SK-N-SH treated with all-trans-retinoic acid at 6 μM for 48 hours (cell line): ENCODE measurements at regions not wholly inside any gene's neighbourhood (a gene's known extent, or its start where the extent isn't known, plus 50 kb on each side); places are given as distances from the start of the nearest gene placed in this dataset.

Source experiments
- ATAC-seq: fragments of 200-7000 bp; cut with Tn5 transposase; 3 replicates; pipeline ENCODE4 v1.9.1; 2020; ENCODE audit warnings: mild to moderate bottlenecking, moderate library complexity
- ARNTL ChIP-seq: fragments of 450-650 bp; formaldehyde crosslinking; IDR thresholded peaks from 2 replicates; pipeline ENCODE4 v1.5.0; 2020; ENCODE audit warnings: low read depth, mild to moderate bottlenecking, moderate library complexity, borderline replicate concordance
- BACH2 ChIP-seq: fragments of 250-450 bp; sonication (Bioruptor Pico); IDR thresholded peaks from 2 replicates; pipeline ENCODE4 v1.9.0; 2021; ENCODE audit warnings: mild to moderate bottlenecking, borderline replicate concordance
- CREB5 ChIP-seq: fragments of 250-450 bp; sonication (Bioruptor Pico); IDR thresholded peaks from 2 replicates; pipeline ENCODE4 v1.5.1; 2020; ENCODE audit warnings: low read depth, mild to moderate bottlenecking, moderate library complexity
- CSDC2 ChIP-seq: fragments of 250-450 bp; sonication (Bioruptor Pico); IDR thresholded peaks from 2 replicates; pipeline ENCODE4 v1.5.0; 2020; ENCODE audit warnings: mild to moderate bottlenecking, moderate library complexity
- CSRNP3 ChIP-seq: fragments of 250-450 bp; sonication (Bioruptor Pico); IDR thresholded peaks from 2 replicates; pipeline ENCODE4 v1.5.1; 2021; ENCODE audit warnings: mild to moderate bottlenecking, moderate library complexity
- ESRRG ChIP-seq: fragments of 250-450 bp; sonication (Bioruptor Pico); IDR thresholded peaks from 2 replicates; pipeline ENCODE4 v1.6.1; 2021; ENCODE audit warnings: mild to moderate bottlenecking
- GLIS3 ChIP-seq: fragments of 250-450 bp; sonication (Bioruptor Pico); IDR thresholded peaks from 2 replicates; pipeline ENCODE4 v1.5.0; 2020; ENCODE audit warnings: mild to moderate bottlenecking, moderate library complexity
- ISL1 ChIP-seq: fragments of 250-450 bp; sonication (Bioruptor Pico); IDR thresholded peaks from 2 replicates; pipeline ENCODE4 v2.1.2; 2022; ENCODE audit warnings: mild to moderate bottlenecking, moderate library complexity
- OSR1 ChIP-seq: fragments of 250-450 bp; sonication (Bioruptor Pico); IDR thresholded peaks from 2 replicates; pipeline ENCODE4 v1.8.0; 2022; ENCODE audit warnings: moderate library complexity, mild to moderate bottlenecking, inconsistent platforms
- PATZ1 ChIP-seq: fragments of 250-450 bp; sonication (Bioruptor Pico); IDR thresholded peaks from 2 replicates; pipeline ENCODE4 v1.8.0; 2020; ENCODE audit warnings: mild to moderate bottlenecking, moderate library complexity, borderline replicate concordance
- POU6F1 ChIP-seq: fragments of 250-450 bp; sonication (Bioruptor Pico); IDR thresholded peaks from 2 replicates; pipeline ENCODE4 v1.8.0; 2021; ENCODE audit warnings: low read depth, mild to moderate bottlenecking, moderate library complexity, borderline replicate concordance
- PPARA ChIP-seq: fragments of 250-450 bp; sonication (Bioruptor Pico); IDR thresholded peaks from 2 replicates; pipeline ENCODE4 v1.5.0; 2020; ENCODE audit warnings: mild to moderate bottlenecking, borderline replicate concordance
- RARB ChIP-seq: fragments of 250-450 bp; sonication (Bioruptor Pico); IDR thresholded peaks from 2 replicates; pipeline ENCODE4 v1.8.0; 2021; ENCODE audit warnings: mild to moderate bottlenecking, moderate library complexity
- SNAI2 ChIP-seq: fragments of 250-450 bp; sonication (Bioruptor Pico); IDR thresholded peaks from 2 replicates; pipeline ENCODE4 v1.5.0; 2020; ENCODE audit warnings: mild to moderate bottlenecking, moderate library complexity
- TCF4 ChIP-seq: fragments of 250-450 bp; sonication (Bioruptor Pico); IDR thresholded peaks from 2 replicates; pipeline ENCODE4 v1.8.0; 2021; ENCODE audit warnings: mild to moderate bottlenecking, moderate library complexity, borderline replicate concordance
- TSHZ2 ChIP-seq: fragments of 250-450 bp; sonication (Bioruptor Pico); IDR thresholded peaks from 2 replicates; pipeline ENCODE4 v1.5.0; 2020; ENCODE audit warnings: mild to moderate bottlenecking, moderate library complexity
- ZC3H10 ChIP-seq: fragments of 250-450 bp; sonication (Bioruptor Pico); IDR thresholded peaks from 2 replicates; pipeline ENCODE4 v1.5.1; 2021; ENCODE audit warnings: mild to moderate bottlenecking, moderate library complexity
- ZFP3 ChIP-seq: fragments of 250-450 bp; sonication (Bioruptor Pico); IDR thresholded peaks from 2 replicates; pipeline ENCODE4 v1.5.0; 2020; ENCODE audit warnings: mild to moderate bottlenecking, moderate library complexity
- ZFP30 ChIP-seq: fragments of 450-650 bp; formaldehyde crosslinking; IDR thresholded peaks from 2 replicates; pipeline ENCODE4 v1.5.0; 2022; ENCODE audit warnings: mild to moderate bottlenecking, moderate library complexity
- ZNF565 ChIP-seq: fragments of 450-650 bp; formaldehyde crosslinking; conservative IDR thresholded peaks from 2 replicates; pipeline ENCODE4 v1.5.0; 2020; ENCODE audit warnings: low read depth, mild to moderate bottlenecking, moderate library complexity
- ZNF70 ChIP-seq: fragments of 450-650 bp; formaldehyde crosslinking; IDR thresholded peaks from 2 replicates; pipeline ENCODE4 v1.5.0; 2020; ENCODE audit warnings: mild to moderate bottlenecking, moderate library complexity
- ZNF8 ChIP-seq: fragments of 450-650 bp; formaldehyde crosslinking; IDR thresholded peaks from 2 replicates; pipeline ENCODE4 v1.5.0; 2020; ENCODE audit warnings: mild to moderate bottlenecking, moderate library complexity

GRCh38 chr11:104432981-104433380 is 269.0 kb upstream of the PDGFD start:
- no peak for ATAC-seq
- TF ChIP-seq TCF4 (no peak), GLIS3 (no peak), SNAI2 (no peak), CSDC2 (no peak), ESRRG (CRISPR knock-in tag) (no peak), ZC3H10 (CRISPR knock-in tag) (no peak), CREB5 (CRISPR knock-in tag) (no peak), PPARA (no peak), POU6F1 (no peak), OSR1 (CRISPR knock-in tag) (no peak), PATZ1 (CRISPR knock-in tag) (no peak), ZNF8 (CRISPR knock-in tag) (no peak), RARB (CRISPR knock-in tag) (no peak), ZFP3 (CRISPR knock-in tag) (no peak), TSHZ2 (no peak), ZNF565 (CRISPR knock-in tag) (no peak), CSRNP3 (no peak), ZNF70 (CRISPR knock-in tag) (no peak), BACH2 (CRISPR knock-in tag) (no peak)

- no peak for ATAC-seq
- TF ChIP-seq TSHZ2: no peak
Observed at GRCh38 chr11:104432526-104432925, 268.6 kb upstream of the PDGFD start.

- no peak for TF ChIP-seq OSR1 (CRISPR knock-in tag)
- no peak for TF ChIP-seq ZFP30 (CRISPR knock-in tag)
- no peak for TF ChIP-seq ARNTL (CRISPR knock-in tag)
- TF ChIP-seq PPARA: no peak
- TF ChIP-seq ZNF565 (CRISPR knock-in tag): no peak
- no peak for TF ChIP-seq RARB (CRISPR knock-in tag)
- TF ChIP-seq POU6F1: no peak
- TF ChIP-seq ZNF70 (CRISPR knock-in tag): no peak
- no peak for TF ChIP-seq CREB5 (CRISPR knock-in tag)
- TF ChIP-seq ISL1 (CRISPR knock-in tag): no peak
- no peak for TF ChIP-seq TCF4
- no peak for ATAC-seq
Observed at GRCh38 chr11:104422324-104422944, 258.5 kb upstream of the PDGFD start.
